ENCODE measurements at regions not wholly inside any gene's neighbourhood (a gene's known extent, or its start where the extent isn't known, plus 50 kb on each side); places are given as distances from the start of the nearest gene placed in this dataset.
"Not testable (repeated sequence)": the region's sequence is repeated elsewhere in the genome, so short reads cannot be mapped to it uniquely, and the experiment has no call there.

- DNase-seq = peak in 1 of 2 experiments; percentile 12
Measured at GRCh38 chr3:18593231-18593630, 168.1 kb upstream of the SATB1 start.

GRCh38 chr3:18591120-18591519, 166.0 kb upstream of the SATB1 start:
- DNase-seq = no peak

- DNase-seq = no peak
Measured at GRCh38 chr3:18586076-18586475, 160.9 kb upstream of the SATB1 start.

GRCh38 chr3:18585004-18585968, 160.1 kb upstream of the SATB1 start:
- no peak for DNase-seq

GRCh38 chr3:18580268-18580667, 155.1 kb upstream of the SATB1 start:
- peak in 1 of 2 experiments; percentile 8 for DNase-seq

- DNase-seq = no peak
Measured at GRCh38 chr3:18579661-18580060, 154.5 kb upstream of the SATB1 start.

- DNase-seq = no peak
Measured at GRCh38 chr3:18575573-18575972, 150.4 kb upstream of the SATB1 start.

GRCh38 chr3:18572809-18573208, 147.7 kb upstream of the SATB1 start:
- no peak for DNase-seq

- DNase-seq = no peak
Measured at GRCh38 chr3:18567293-18567692, 142.2 kb upstream of the SATB1 start.

GRCh38 chr3:18562364-18563154, 137.4 kb upstream of the SATB1 start:
- no peak for DNase-seq

GRCh38 chr3:18559331-18559842, 134.2 kb upstream of the SATB1 start:
- DNase-seq = no peak

- DNase-seq = no peak
Measured at GRCh38 chr3:18558507-18558906, 133.4 kb upstream of the SATB1 start.

- no peak for DNase-seq
Measured at GRCh38 chr3:18557216-18557615, 132.1 kb upstream of the SATB1 start.

- DNase-seq = no peak
Measured at GRCh38 chr3:18556503-18557135, 131.5 kb upstream of the SATB1 start.

- DNase-seq = no peak
Measured at GRCh38 chr3:18556001-18556408, 130.9 kb upstream of the SATB1 start.

- not testable (repeated sequence) for DNase-seq
Measured at GRCh38 chr3:18552579-18553105, 127.5 kb upstream of the SATB1 start.

GRCh38 chr3:18546632-18547031, 121.5 kb upstream of the SATB1 start:
- no peak for DNase-seq

- DNase-seq = no peak
Measured at GRCh38 chr3:18544146-18544545, 119.0 kb upstream of the SATB1 start.

GRCh38 chr3:18538463-18539230, 113.5 kb upstream of the SATB1 start:
- no peak for DNase-seq

GRCh38 chr3:18533039-18533438, 107.9 kb upstream of the SATB1 start:
- DNase-seq = no peak

GRCh38 chr3:18531662-18532061, 106.5 kb upstream of the SATB1 start:
- no peak for DNase-seq

GRCh38 chr3:18529631-18530030, 104.5 kb upstream of the SATB1 start:
- no peak for DNase-seq
